WTC11 (cell line): ENCODE measurements at regions not wholly inside any gene's neighbourhood (a gene's known extent, or its start where the extent isn't known, plus 50 kb on each side); places are given as distances from the start of the nearest gene placed in this dataset.

Source experiments
- CTCF ChIP-seq: fragments of 200-600 bp; IDR thresholded peaks from 2 replicates; pipeline ENCODE4 v1.8.0; 2022; ENCODE audit warnings: antibody characterized with exemption
- E2F1 ChIP-seq: sonication (generic); formaldehyde crosslinking; IDR thresholded peaks from 2 replicates; pipeline ENCODE4 v1.8.0; 2022; ENCODE audit warnings: mild to moderate bottlenecking, missing genetic modification reagents
- FOXK1 ChIP-seq: sonication (generic); formaldehyde crosslinking; IDR thresholded peaks from 2 replicates; pipeline ENCODE4 v1.8.0; 2022; ENCODE audit warnings: mild to moderate bottlenecking, moderate library complexity, missing genetic modification reagents
- JUN ChIP-seq: sonication (generic); formaldehyde crosslinking; IDR thresholded peaks from 2 replicates; pipeline ENCODE4 v1.8.0; 2023; ENCODE audit warnings: mild to moderate bottlenecking, missing genetic modification reagents
- NFYB ChIP-seq: sonication (generic); formaldehyde crosslinking; conservative IDR thresholded peaks from 2 replicates; pipeline ENCODE4 v1.8.0; 2022; ENCODE audit warnings: low read depth, missing genetic modification reagents
- SMAD4 ChIP-seq: sonication (generic); formaldehyde crosslinking; IDR thresholded peaks from 2 replicates; pipeline ENCODE4 v1.8.0; 2022; ENCODE audit warnings: mild to moderate bottlenecking, missing genetic modification reagents

GRCh38 chr11:109677231-109677630 is 255.2 kb downstream of the C11orf87 start:
- no peak for TF ChIP-seq FOXK1 (CRISPR knock-in tag)
- TF ChIP-seq SMAD4 (CRISPR knock-in tag) = no peak
- TF ChIP-seq CTCF = no peak
- TF ChIP-seq NFYB (CRISPR knock-in tag) = no peak
- no peak for TF ChIP-seq JUN
- no peak for TF ChIP-seq E2F1 (CRISPR knock-in tag)
